ENCODE measurements at regions not wholly inside any gene's neighbourhood (a gene's known extent, or its start where the extent isn't known, plus 50 kb on each side); places are given as distances from the start of the nearest gene placed in this dataset.

- Mint-ChIP-seq H3K36me3 (no peaks in the 10 kb centered on the region), H3K27me3 (ENCODE audit: low read depth in 3 of 3) (peaks cover 0 to 2% (median 2%) of the 10 kb centered on the region in 3 donors), H3K4me1 (no peaks in the 10 kb centered on the region), H3K4me3 (no peak overlapping the region), H3K27ac (no peak overlapping the region), H3K9me3 (no peaks in the 10 kb centered on the region)
- no peak overlapping the region for H2AFZ ChIP-seq (ENCODE audit: insufficient read depth, low read depth, low read length, poor library complexity, severe bottlenecking)
- TF ChIP-seq, protein P1, sequence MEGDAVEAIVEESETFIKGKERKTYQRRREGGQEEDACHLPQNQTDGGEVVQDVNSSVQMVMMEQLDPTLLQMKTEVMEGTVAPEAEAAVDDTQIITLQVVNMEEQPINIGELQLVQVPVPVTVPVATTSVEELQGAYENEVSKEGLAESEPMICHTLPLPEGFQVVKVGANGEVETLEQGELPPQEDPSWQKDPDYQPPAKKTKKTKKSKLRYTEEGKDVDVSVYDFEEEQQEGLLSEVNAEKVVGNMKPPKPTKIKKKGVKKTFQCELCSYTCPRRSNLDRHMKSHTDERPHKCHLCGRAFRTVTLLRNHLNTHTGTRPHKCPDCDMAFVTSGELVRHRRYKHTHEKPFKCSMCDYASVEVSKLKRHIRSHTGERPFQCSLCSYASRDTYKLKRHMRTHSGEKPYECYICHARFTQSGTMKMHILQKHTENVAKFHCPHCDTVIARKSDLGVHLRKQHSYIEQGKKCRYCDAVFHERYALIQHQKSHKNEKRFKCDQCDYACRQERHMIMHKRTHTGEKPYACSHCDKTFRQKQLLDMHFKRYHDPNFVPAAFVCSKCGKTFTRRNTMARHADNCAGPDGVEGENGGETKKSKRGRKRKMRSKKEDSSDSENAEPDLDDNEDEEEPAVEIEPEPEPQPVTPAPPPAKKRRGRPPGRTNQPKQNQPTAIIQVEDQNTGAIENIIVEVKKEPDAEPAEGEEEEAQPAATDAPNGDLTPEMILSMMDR (IDR thresholded peaks at IDR 0.05): no peak
- H3K9me3 ChIP-seq (replicated peaks in 1 of 2; ENCODE audit: control insufficient read depth in 1 of 2, insufficient read depth in 1 of 2, low read length in 2 of 2): no peaks in the 10 kb centered on the region
- WGBS (ENCODE audit: insufficient coverage): 66% methylated on average over 2 of the region's 4 CpGs
- no peaks in the 10 kb centered on the region for H3K36me3 ChIP-seq (replicated peaks in 1 of 2; ENCODE audit: control insufficient read depth in 1 of 2, insufficient read depth in 2 of 2, low read length in 2 of 2)
- H3K27ac ChIP-seq (ENCODE audit: low read depth in 1 of 2, low read length in 2 of 2): no peak overlapping the region
- DNase-seq: no peak
- intact Hi-C loops (cut with micrococcal nuclease): no loop called here
- H3K79me2 ChIP-seq (ENCODE audit: insufficient read depth, low read length): no peaks in the 10 kb centered on the region
- no peaks in the 10 kb centered on the region for H3K27me3 ChIP-seq (ENCODE audit: control insufficient read depth in 2 of 2, insufficient read depth in 2 of 2, low read length in 2 of 2)
- H3K4me2 ChIP-seq (replicated peaks; ENCODE audit: extremely low read depth, low read length, poor library complexity, severe bottlenecking): no peak overlapping the region
- no peak overlapping the region for H3K9ac ChIP-seq (ENCODE audit: insufficient read depth, low read length, poor library complexity, severe bottlenecking)
- H3K4me1 ChIP-seq (ENCODE audit: control insufficient read depth in 1 of 2, insufficient read depth in 2 of 2, low read length in 2 of 2): no peaks in the 10 kb centered on the region
- no peaks in the 10 kb centered on the region for H4K20me1 ChIP-seq (ENCODE audit: insufficient read depth, low read length)
- no peak overlapping the region for H3K4me3 ChIP-seq (replicated peaks in 1 of 3; ENCODE audit: low read depth in 2 of 3, low read length in 3 of 3)
Measured at GRCh38 chr5:147061431-147061830, 173.4 kb upstream of the STK32A start.

DNA sequence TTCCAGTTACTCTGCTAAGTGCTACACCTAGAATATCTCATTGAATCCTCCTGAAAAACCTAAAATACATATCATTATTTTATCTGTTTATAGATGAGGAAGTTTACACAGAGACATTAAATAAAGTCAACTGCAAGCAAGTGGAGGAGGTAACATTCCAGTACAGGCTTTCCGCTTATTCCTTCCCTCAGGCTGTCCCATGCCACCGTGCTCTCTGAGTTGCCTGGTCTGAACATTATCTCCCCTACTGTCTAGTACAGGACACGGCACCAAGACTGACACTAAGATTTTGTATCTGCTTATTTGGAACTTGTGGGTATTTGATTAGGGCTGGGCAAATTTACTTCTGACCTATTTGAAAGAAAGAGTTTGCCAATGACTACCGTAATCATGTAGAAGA is 172.4 kb upstream of the STK32A start:
- H3K4me1 ChIP-seq (ENCODE audit: control insufficient read depth in 1 of 2, insufficient read depth in 2 of 2, low read length in 2 of 2): no peaks in the 10 kb centered on the region
- no CpG with 5 or more reads among the region's 4 CpGs for WGBS (ENCODE audit: insufficient coverage)
- no peak overlapping the region for H2AFZ ChIP-seq (ENCODE audit: insufficient read depth, low read depth, low read length, poor library complexity, severe bottlenecking)
- H3K4me2 ChIP-seq (replicated peaks; ENCODE audit: extremely low read depth, low read length, poor library complexity, severe bottlenecking): no peak overlapping the region
- no peaks in the 10 kb centered on the region for H3K9me3 ChIP-seq (replicated peaks in 1 of 2; ENCODE audit: control insufficient read depth in 1 of 2, insufficient read depth in 1 of 2, low read length in 2 of 2)
- Mint-ChIP-seq H3K4me3 (no peak overlapping the region), H3K27me3 (ENCODE audit: low read depth in 3 of 3) (peaks cover 0 to 3% (median 2%) of the 10 kb centered on the region in 3 donors), H3K36me3 (no peaks in the 10 kb centered on the region), H3K4me1 (no peaks in the 10 kb centered on the region), H3K9me3 (peaks cover 0 to 2% (median 0%) of the 10 kb centered on the region in 7 donors), H3K27ac (no peak overlapping the region)
- no peaks in the 10 kb centered on the region for H3K79me2 ChIP-seq (ENCODE audit: insufficient read depth, low read length)
- H4K20me1 ChIP-seq (ENCODE audit: insufficient read depth, low read length): no peaks in the 10 kb centered on the region
- H3K4me3 ChIP-seq (replicated peaks in 1 of 3; ENCODE audit: low read depth in 2 of 3, low read length in 3 of 3): no peak overlapping the region
- H3K9ac ChIP-seq (ENCODE audit: insufficient read depth, low read length, poor library complexity, severe bottlenecking): no peak overlapping the region
- no peaks in the 10 kb centered on the region for H3K36me3 ChIP-seq (replicated peaks in 1 of 2; ENCODE audit: control insufficient read depth in 1 of 2, insufficient read depth in 2 of 2, low read length in 2 of 2)
- intact Hi-C loops (cut with micrococcal nuclease): no loop called here
- no peak overlapping the region for H3K27ac ChIP-seq (ENCODE audit: low read depth in 1 of 2, low read length in 2 of 2)
- no peaks in the 10 kb centered on the region for H3K27me3 ChIP-seq (ENCODE audit: control insufficient read depth in 2 of 2, insufficient read depth in 2 of 2, low read length in 2 of 2)
- no peak for DNase-seq
- TF ChIP-seq, protein P1 (IDR thresholded peaks at IDR 0.05): no peak

Measured in CD14-positive monocyte (primary cell).